Fibroblast of lung (primary cell): ENCODE measurements at regions not wholly inside any gene's neighbourhood (a gene's known extent, or its start where the extent isn't known, plus 50 kb on each side); places are given as distances from the start of the nearest gene placed in this dataset.
"Not testable (repeated sequence)": the region's sequence is repeated elsewhere in the genome, so short reads cannot be mapped to it uniquely, and the experiment has no call there.

Experiments
- DNase-seq, 2 donors: peaks; one replicate each; pipeline versions ENCODE4 v3.0.0 to v3.0.0-alpha.2; 2010; ENCODE audit warnings: low read depth in 2 of 2
- H2AFZ ChIP-seq: 2 replicates; pipeline ENCODE4 v1.5.1; 2012; ENCODE audit warnings: low read length, control low read depth, inconsistent platforms
- H3K27ac ChIP-seq: 2 replicates; pipeline ENCODE4 v1.5.1; 2011; ENCODE audit warnings: low read length, control low read depth; ENCODE audit not compliant: insufficient read depth
- H3K27me3 ChIP-seq: 2 replicates; pipeline ENCODE4 v1.5.1; 2011; ENCODE audit warnings: mild to moderate bottlenecking, low read length; ENCODE audit not compliant: control insufficient read depth, insufficient read depth
- H3K36me3 ChIP-seq: 2 replicates; pipeline ENCODE4 v1.5.1; 2011; ENCODE audit warnings: low read length; ENCODE audit not compliant: control insufficient read depth, insufficient read depth
- H3K4me1 ChIP-seq: 2 replicates; pipeline ENCODE4 v1.5.1; 2011; ENCODE audit warnings: low read length; ENCODE audit not compliant: control insufficient read depth, insufficient read depth; ENCODE audit errors: extremely low read depth
- H3K4me2 ChIP-seq: 2 replicates; pipeline ENCODE4 v1.5.1; 2011; ENCODE audit warnings: low read length, control low read depth; ENCODE audit not compliant: insufficient read depth; ENCODE audit errors: extremely low read depth
- H3K4me3 ChIP-seq, 4 experiments: fragments of 200-600 bp in 1 of 4; sonication (generic) in 1 of 4; replicated peaks in 1 of 4; 2 replicates each; pipeline ENCODE4 v1.5.1; 2011 to 2016; ENCODE audit warnings: low read length in 4 of 4, low read depth in 3 of 4, mild to moderate bottlenecking in 3 of 4, control low read depth in 2 of 4, inconsistent platforms in 1 of 4, mixed read lengths in 1 of 4; ENCODE audit not compliant: insufficient read depth in 1 of 4; ENCODE audit errors: control extremely low read depth in 1 of 4
- H3K79me2 ChIP-seq: 2 replicates; pipeline ENCODE4 v1.5.1; 2012; ENCODE audit warnings: mild to moderate bottlenecking, low read length, inconsistent platforms; ENCODE audit not compliant: control insufficient read depth, insufficient read depth
- H3K9ac ChIP-seq: 2 replicates; pipeline ENCODE4 v1.5.1; 2011; ENCODE audit warnings: mild to moderate bottlenecking, low read length, control low read depth; ENCODE audit not compliant: insufficient read depth
- H3K9me3 ChIP-seq: 2 replicates; pipeline ENCODE4 v1.5.1; 2012; ENCODE audit warnings: low read depth, low read length; ENCODE audit not compliant: control insufficient read depth, insufficient read depth
- H4K20me1 ChIP-seq: 2 replicates; pipeline ENCODE4 v1.5.1; 2011; ENCODE audit warnings: low read length; ENCODE audit not compliant: control insufficient read depth, insufficient read depth; ENCODE audit errors: extremely low read depth
- EZH2 ChIP-seq: IDR thresholded peaks from 2 replicates; pipeline ENCODE4 v1.5.1; 2012; ENCODE audit warnings: low read length, control low read depth, mild to moderate bottlenecking; ENCODE audit errors: missing control alignments
- TF ChIP-seq, protein P1 (sequence below), 2 donors: IDR thresholded peaks in 1 of 2; conservative IDR thresholded peaks in 1 of 2; 1 replicate in 1 of 2; 2 replicates in 1 of 2; pipeline ENCODE4 v1.5.1; 2011 to 2012; ENCODE audit warnings: low read length in 2 of 2, control low read depth in 1 of 2, inconsistent platforms in 1 of 2, low read depth in 1 of 2, mild to moderate bottlenecking in 1 of 2

GRCh38 chr7:51918581-51918980, 602.0 kb upstream of the COBL start:
- no peak for DNase-seq
- Histone ChIP-seq H3K79me2 (no peaks in the 10 kb centered on the region), H4K20me1 (no peaks in the 10 kb centered on the region), H3K4me3 (no peak overlapping the region), H3K9ac (no peak overlapping the region), H3K36me3 (no peaks in the 10 kb centered on the region), H3K27me3 (no peaks in the 10 kb centered on the region), H2AFZ (no peak overlapping the region), H3K4me2 (no peak overlapping the region), H3K9me3 (no peaks in the 10 kb centered on the region), H3K4me1 (no peaks in the 10 kb centered on the region), H3K27ac (no peak overlapping the region)
- TF ChIP-seq, protein P1, sequence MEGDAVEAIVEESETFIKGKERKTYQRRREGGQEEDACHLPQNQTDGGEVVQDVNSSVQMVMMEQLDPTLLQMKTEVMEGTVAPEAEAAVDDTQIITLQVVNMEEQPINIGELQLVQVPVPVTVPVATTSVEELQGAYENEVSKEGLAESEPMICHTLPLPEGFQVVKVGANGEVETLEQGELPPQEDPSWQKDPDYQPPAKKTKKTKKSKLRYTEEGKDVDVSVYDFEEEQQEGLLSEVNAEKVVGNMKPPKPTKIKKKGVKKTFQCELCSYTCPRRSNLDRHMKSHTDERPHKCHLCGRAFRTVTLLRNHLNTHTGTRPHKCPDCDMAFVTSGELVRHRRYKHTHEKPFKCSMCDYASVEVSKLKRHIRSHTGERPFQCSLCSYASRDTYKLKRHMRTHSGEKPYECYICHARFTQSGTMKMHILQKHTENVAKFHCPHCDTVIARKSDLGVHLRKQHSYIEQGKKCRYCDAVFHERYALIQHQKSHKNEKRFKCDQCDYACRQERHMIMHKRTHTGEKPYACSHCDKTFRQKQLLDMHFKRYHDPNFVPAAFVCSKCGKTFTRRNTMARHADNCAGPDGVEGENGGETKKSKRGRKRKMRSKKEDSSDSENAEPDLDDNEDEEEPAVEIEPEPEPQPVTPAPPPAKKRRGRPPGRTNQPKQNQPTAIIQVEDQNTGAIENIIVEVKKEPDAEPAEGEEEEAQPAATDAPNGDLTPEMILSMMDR (conservative IDR thresholded peaks at IDR 0.05 in 1 of 2, IDR thresholded peaks at IDR 0.05 in 1 of 2; ENCODE audit: low read depth in 1 of 2, low read length in 2 of 2) = no peak
- TF ChIP-seq EZH2 = no peak

DNA sequence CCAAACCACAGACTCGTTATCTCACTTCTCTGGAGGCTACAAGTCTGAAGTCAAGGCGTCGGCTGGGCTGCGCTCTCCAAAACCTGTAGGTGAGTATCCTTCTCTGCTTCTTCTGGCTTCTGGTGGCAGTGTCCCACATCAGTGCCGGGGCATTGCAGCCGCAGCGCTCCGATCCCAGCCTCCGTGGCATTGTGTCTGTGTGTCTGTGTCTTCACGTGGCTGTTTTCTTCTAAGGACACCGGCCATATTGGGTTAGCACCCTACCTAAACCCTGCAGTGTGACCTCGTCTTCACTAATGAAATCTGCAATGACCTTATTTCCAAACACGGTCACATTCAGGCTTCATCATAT, 584.9 kb upstream of the COBL start:
- TF ChIP-seq, protein P1 (conservative IDR thresholded peaks at IDR 0.05 in 1 of 2, IDR thresholded peaks at IDR 0.05 in 1 of 2; ENCODE audit: low read depth in 1 of 2, low read length in 2 of 2) = no peak
- no peak for TF ChIP-seq EZH2
- DNase-seq = no peak
- Histone ChIP-seq H3K36me3 (no peaks in the 10 kb centered on the region), H3K4me2 (no peak overlapping the region), H3K4me1 (no peaks in the 10 kb centered on the region), H3K9me3 (no peaks in the 10 kb centered on the region), H3K79me2 (no peaks in the 10 kb centered on the region), H3K27me3 (no peaks in the 10 kb centered on the region), H3K9ac (no peak overlapping the region), H4K20me1 (no peaks in the 10 kb centered on the region), H2AFZ (no peak overlapping the region), H3K27ac (no peak overlapping the region), H3K4me3 (no peak overlapping the region)

DNA sequence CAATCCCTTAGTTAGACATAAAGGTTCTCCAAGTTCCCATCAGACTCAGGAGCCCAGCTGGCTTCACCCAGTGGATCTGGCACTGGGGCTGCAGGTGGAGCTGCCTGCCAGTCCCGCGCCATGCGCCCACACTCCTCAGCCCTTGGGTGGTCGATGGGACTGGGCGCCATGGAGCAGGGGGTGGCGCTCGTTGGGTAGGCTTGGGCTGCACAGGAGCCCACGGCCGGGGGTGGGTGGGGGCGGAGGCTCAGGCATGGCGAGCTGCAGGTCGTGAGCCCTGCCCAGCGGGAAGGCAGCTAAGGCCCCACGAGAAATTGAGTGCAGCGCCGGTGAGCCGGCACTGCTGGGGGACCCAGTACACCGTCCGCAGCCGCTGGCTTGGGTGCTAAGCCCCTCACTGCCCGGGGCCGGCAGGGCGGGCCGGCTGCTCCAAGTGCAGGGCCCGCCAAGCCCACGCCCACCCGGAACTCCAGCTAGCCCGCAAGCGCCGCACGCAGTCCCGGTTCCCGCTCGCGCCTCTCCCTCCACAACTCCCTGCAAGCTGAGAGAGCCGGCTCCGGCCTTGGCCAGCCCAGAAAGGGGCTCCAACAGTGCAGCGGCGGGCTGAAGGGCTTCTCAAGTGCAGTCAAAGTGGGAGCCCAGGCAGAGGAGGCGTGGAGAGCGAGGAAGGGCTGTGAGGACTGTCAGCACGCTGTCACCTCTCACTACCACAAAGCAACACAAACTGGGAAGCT, 584.3 kb upstream of the COBL start:
- H3K36me3 ChIP-seq = not testable (repeated sequence)

More for the DNA sequence above, 584.3 kb upstream of the COBL start:
- H3K79me2 ChIP-seq, H3K4me1 ChIP-seq, H2AFZ ChIP-seq, H4K20me1 ChIP-seq, DNase-seq, H3K4me2 ChIP-seq, H3K9me3 ChIP-seq, H3K9ac ChIP-seq, H3K4me3 ChIP-seq, H3K27ac ChIP-seq, H3K27me3 ChIP-seq: not testable (repeated sequence)
